Left renal pelvis (tissue), 4 donors: ENCODE measurements at regions not wholly inside any gene's neighbourhood (a gene's known extent, or its start where the extent isn't known, plus 50 kb on each side); places are given as distances from the start of the nearest gene placed in this dataset.
A peak's percentile ranks its signal among the peaks of the same experiment; 100 is the strongest.
"Not testable (repeated sequence)": the region's sequence is repeated elsewhere in the genome, so short reads cannot be mapped to it uniquely, and the experiment has no call there.

Source experiments
- DNase-seq, 4 donors: peaks; one replicate each; pipeline ENCODE4 v3.0.0-alpha.2; 2013; ENCODE audit warnings: low read depth in 4 of 4, low spot score in 3 of 4

- no peak for DNase-seq
These were observed 51.6 kb upstream of the BLTP1 start for GRCh38 chr4:122100508-122100907.

GRCh38 chr4:122099896-122100295 lies 52.2 kb upstream of the BLTP1 start:
- DNase-seq, result no peak

- no peak for DNase-seq
These were observed 60.2 kb upstream of the BLTP1 start for GRCh38 chr4:122091836-122092405.

GRCh38 chr4:122091397-122091796 lies 60.7 kb upstream of the BLTP1 start:
- no peak for DNase-seq

- DNase-seq, result no peak
These were observed 61.1 kb upstream of the BLTP1 start for GRCh38 chr4:122090989-122091388.

- peak in 1 of 4 donors; percentile 3 for DNase-seq
These were observed 65.6 kb upstream of the BLTP1 start for GRCh38 chr4:122086338-122087065.

GRCh38 chr4:122083989-122084388 lies 68.1 kb upstream of the BLTP1 start:
- DNase-seq, result no peak

GRCh38 chr4:122083351-122083750 lies 68.8 kb upstream of the BLTP1 start:
- no peak for DNase-seq

GRCh38 chr4:122082661-122083060 lies 69.5 kb upstream of the BLTP1 start:
- DNase-seq, result no peak

- not testable (repeated sequence) for DNase-seq
These were observed 74.5 kb upstream of the BLTP1 start for GRCh38 chr4:122077653-122078052.

GRCh38 chr4:122076835-122077234 lies 75.3 kb upstream of the BLTP1 start:
- DNase-seq, result peak; percentile 21 to 32 (median 28)

- DNase-seq, result no peak
These were observed 78.5 kb upstream of the BLTP1 start for GRCh38 chr4:122073615-122074014.

GRCh38 chr4:122065915-122066314 lies 86.2 kb upstream of the BLTP1 start:
- no peak for DNase-seq

- DNase-seq, result no peak
These were observed 87.0 kb upstream of the BLTP1 start for GRCh38 chr4:122065149-122065548.

GRCh38 chr4:122053186-122053585 lies 98.9 kb upstream of the BLTP1 start:
- DNase-seq, result no peak

GRCh38 chr4:122052677-122053076 lies 99.5 kb upstream of the BLTP1 start:
- DNase-seq, result no peak

GRCh38 chr4:122050841-122051240 lies 99.0 kb upstream of the TRPC3 start:
- DNase-seq, result no peak

- no peak for DNase-seq
These were observed 95.9 kb upstream of the TRPC3 start for GRCh38 chr4:122047456-122048425.

- no peak for DNase-seq
These were observed 94.4 kb upstream of the TRPC3 start for GRCh38 chr4:122046255-122046654.

GRCh38 chr4:122045533-122045932 lies 93.7 kb upstream of the TRPC3 start:
- peak in 1 of 4 donors; percentile 8 for DNase-seq

GRCh38 chr4:122044501-122044900 lies 92.6 kb upstream of the TRPC3 start:
- no peak for DNase-seq
